SKM-1 (cell line): ENCODE measurements at regions not wholly inside any gene's neighbourhood (a gene's known extent, or its start where the extent isn't known, plus 50 kb on each side); places are given as distances from the start of the nearest gene placed in this dataset.
"Not testable (repeated sequence)": the region's sequence is repeated elsewhere in the genome, so short reads cannot be mapped to it uniquely, and the experiment has no call there.

Experiments
- DNase-seq: peaks from one replicate; lab custom pipeline; 2025; ENCODE audit not compliant: unreplicated experiment; lab: John Stamatoyannopoulos, UW

DNA sequence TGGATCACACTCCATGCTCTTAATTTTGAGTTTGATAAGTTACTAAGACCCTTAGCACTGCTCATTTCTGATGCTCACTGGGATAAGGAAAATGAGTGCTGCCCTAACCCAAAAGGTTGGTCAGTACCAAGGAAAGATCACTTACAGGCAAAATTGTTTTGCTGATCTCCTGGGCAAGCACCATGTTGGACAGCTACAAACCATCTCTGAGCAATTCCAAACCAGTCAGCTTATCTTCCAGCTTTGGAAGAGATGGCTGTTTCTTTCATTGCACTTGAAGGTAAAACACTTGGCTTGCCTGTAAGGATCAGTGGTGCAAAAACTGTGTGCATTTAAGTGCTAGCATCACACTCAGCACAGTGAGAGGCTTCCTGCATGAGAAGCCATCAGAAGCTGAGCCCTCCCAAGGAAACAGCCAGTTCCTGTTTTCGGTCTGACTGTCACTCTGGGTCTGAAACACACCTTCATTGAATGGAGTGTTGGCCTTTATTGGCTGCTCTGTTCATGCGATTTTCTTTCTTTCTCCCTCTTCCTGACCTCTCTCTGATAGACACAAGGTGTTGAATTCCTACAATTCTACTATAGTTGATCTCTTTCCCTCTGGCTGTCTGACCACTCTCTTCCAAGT lies 126.4 kb upstream of the GHITM start:
- DNase-seq, result no peak

- DNase-seq, result no peak
Observed at GRCh38 chr10:84015877-84016595, 123.3 kb upstream of the GHITM start.

- DNase-seq, result no peak
Observed at GRCh38 chr10:84018826-84019225, 120.5 kb upstream of the GHITM start.

GRCh38 chr10:84019854-84020458 lies 119.4 kb upstream of the GHITM start:
- DNase-seq, result not testable (repeated sequence)

GRCh38 chr10:84026821-84027257 lies 112.5 kb upstream of the GHITM start:
- peak; percentile 4 for DNase-seq

- no peak for DNase-seq
Observed at GRCh38 chr10:84029840-84030239, 109.5 kb upstream of the GHITM start.

DNA sequence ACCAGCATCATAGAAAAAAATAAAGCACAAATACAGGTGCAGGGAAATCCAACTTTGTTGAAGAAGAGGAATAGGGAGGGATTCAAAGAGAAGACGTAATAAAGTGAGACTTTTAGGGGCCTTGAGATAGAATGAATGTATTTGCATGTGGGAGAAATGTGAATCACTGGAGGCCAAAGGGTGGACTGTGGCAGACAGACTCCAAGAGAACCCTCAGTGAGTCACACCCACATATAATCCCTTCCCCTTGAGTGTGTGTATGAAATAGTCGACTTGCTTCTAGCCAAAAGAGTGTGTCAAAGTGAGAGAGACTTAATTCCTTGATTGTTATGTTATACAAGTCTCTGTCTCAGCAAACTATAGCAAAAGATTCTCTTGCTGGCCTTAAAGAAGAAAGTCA lies 101.3 kb upstream of the GHITM start:
- no peak for DNase-seq

DNA sequence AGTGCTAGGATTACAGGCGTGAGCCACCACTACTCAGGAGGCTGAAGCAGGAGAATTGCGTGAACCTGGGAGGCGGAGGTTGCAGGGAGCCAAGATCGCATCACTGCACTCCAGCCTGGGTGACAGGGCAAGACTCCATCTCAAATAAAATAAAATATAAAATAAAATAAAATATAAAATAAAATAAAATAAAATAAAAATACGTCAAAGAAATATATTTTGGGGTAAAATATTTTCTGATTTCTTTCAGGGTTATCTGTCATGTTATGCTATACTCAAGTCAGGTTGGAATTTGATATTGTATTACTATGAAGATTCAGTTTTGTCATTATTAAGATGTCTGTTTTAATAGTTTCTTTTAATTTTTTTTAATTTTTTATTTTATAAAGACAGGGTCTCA lies 99.4 kb upstream of the GHITM start:
- DNase-seq, result no peak

GRCh38 chr10:84047258-84048010 lies 91.9 kb upstream of the GHITM start:
- no peak for DNase-seq

GRCh38 chr10:84049645-84050011 lies 89.7 kb upstream of the GHITM start:
- no peak for DNase-seq

- no peak for DNase-seq
Observed at GRCh38 chr10:84053626-84054025, 85.7 kb upstream of the GHITM start.

DNA sequence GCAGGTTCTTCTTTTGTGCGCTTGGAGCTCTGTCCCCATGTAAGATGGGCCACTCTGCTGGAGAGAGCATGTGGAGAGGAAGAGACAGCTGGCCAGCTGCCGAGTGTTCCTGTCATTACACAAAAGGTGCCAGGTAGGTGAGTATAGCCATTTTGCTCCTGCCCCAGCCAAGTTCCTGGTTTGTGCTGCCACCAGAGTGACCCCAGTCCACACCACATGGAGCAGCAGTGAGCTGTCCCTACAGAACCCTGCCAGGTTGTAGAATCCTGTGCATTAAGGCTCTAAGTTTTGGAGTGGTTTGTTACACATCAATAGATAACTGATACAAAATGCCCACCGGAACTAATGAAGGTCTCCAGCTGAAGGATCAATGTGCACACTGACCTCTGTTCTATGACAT lies 84.6 kb upstream of the GHITM start:
- no peak for DNase-seq

- DNase-seq, result no peak
Observed at GRCh38 chr10:84059526-84059925, 79.8 kb upstream of the GHITM start.

DNA sequence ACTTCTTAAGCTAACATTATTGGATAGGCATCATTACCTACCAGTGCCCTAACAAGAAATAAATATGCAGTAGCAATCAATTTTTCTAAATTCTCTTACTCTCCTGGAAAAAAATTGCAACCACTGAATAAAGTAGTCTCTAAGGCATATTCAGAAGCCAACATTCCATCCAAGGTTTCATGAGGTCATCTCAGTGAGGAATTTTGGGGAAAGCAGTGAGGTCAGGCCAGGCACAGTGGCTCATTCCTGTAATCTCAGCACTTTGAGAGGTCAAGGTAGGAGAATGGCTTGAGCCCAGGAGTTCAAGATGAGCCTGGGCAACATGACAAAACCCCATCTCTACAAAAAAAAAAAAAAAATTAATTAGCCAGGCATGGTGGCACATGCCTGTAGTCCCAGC lies 75.9 kb upstream of the GHITM start:
- DNase-seq, result no peak

- DNase-seq, result no peak
Observed at GRCh38 chr10:84065804-84066601, 73.3 kb upstream of the GHITM start.

DNA sequence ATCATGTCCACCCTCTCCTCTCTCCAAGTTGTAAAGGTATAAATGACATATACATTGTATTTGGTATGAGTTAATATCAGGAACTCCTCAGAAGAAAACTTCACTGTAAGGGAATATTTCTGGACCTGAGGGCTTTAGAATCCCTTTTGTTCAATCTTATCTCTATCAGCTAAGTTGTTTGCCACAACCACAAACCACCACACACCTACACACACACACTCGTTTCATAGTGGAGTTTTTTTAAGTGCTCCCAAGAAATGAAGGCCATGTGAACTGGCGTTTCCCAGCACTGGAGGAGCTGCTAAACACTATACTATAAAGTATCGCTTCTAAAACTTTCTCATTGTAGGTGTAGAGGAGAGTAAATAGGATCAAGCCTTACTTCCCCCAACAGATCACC lies 64.8 kb upstream of the GHITM start:
- DNase-seq, result no peak

DNA sequence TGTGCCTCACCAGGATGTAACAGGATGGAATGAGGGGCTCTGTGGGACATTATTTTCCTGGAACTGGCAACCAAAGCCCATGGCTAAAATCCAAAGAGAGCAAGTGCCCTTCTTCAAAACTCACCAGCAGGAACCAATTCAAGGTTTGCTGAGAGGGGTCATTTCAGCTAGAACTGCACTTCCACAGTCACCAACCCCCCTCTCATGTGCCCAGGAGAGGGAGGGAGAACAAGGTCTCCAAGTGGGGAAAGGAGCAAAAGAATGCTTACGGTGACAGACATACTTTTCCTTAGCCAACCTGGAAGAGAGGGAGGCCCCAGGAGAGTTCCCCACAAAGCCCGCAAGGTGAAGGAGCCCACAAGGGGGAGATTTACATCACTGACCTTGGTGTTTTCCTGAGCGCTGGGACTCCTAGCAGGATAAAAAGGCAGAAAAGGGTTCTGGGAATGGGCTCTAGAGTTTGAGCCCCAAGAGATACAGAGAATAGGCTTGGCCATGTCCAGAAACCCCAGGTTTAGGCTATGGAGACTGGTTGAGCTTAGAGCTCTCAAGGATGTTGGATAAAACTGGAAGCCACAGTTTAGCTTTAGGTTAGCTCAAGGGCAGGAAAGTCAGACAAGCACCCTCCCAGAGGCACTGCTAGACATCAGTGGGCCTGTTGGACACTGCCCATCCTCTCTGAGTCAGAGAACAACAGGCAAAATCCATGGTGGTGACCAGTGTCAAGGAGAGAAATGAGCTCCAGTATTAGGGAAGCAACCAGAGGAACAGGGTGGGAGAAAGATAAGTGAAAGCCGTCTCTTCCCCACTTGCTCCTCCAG lies 63.9 kb upstream of the GHITM start:
- DNase-seq, result no peak

GRCh38 chr10:84076047-84076388 lies 63.3 kb upstream of the GHITM start:
- DNase-seq, result no peak

DNA sequence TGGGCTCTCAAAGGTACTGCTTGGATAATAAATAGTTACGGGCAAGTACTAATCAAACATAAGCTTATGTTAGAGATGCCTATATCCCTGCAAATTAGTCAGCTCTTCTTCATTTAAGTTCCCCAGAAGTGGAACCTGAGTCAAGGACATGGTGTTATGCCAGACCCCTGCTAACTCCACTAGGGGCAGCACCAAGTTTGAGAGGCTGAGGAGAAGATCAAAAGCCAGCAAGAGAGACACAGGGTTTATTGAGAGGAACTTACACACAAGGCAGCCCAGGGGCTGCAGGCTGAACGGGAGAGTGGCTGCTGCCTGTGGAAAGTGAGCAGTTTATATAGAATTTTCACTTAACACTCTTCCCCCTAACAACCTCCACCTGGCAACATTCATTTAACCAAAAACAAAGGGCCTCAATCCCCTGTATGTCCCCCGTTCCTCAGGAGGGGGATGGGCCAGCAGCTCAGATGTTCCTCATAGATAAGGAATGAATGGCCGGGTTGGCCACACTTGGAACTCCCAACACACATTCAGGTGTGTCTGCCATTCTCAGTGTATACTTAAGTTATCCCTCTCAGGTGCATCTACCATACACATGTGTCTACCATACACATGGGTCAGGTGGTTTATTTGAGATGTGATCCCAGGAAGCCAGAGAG lies 62.6 kb upstream of the GHITM start:
- DNase-seq, result peak; percentile 30

GRCh38 chr10:84077768-84078167 lies 61.5 kb upstream of the GHITM start:
- no peak for DNase-seq
